NCI-H2227 treated with DMSO at 0.1 percent for 48 hours (cell line): ENCODE measurements at regions not wholly inside any gene's neighbourhood (a gene's known extent, or its start where the extent isn't known, plus 50 kb on each side); places are given as distances from the start of the nearest gene placed in this dataset.
"Not testable (repeated sequence)": the region's sequence is repeated elsewhere in the genome, so short reads cannot be mapped to it uniquely, and the experiment has no call there.

Source experiments
- DNase-seq: peaks from one replicate; lab custom pipeline; 2025; lab: John Stamatoyannopoulos, UW

DNA sequence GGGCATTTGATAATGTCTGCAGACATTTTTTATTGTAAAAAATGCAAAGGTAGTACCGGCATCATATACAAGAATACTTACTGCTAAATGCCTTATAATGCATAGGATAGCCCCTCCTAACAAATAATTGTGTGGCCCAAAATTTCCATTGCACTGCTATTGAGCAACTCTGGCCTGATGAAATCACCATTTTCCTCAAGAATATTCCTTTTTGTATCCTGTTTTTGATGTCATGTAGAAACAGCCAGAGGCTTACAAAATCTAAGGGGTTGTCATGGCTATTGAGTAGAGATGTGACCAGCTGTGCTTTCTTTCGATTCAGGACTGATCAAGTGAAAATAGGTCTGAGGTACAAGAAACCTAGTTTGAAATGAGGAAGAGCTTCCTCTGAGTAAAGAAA lies 854.3 kb downstream of the KCNA4 start:
- DNase-seq: no peak

GRCh38 chr11:29161191-29161590 lies 855.6 kb downstream of the KCNA4 start:
- no peak for DNase-seq

GRCh38 chr11:29159552-29160465 lies 857.0 kb downstream of the KCNA4 start:
- DNase-seq: no peak

DNA sequence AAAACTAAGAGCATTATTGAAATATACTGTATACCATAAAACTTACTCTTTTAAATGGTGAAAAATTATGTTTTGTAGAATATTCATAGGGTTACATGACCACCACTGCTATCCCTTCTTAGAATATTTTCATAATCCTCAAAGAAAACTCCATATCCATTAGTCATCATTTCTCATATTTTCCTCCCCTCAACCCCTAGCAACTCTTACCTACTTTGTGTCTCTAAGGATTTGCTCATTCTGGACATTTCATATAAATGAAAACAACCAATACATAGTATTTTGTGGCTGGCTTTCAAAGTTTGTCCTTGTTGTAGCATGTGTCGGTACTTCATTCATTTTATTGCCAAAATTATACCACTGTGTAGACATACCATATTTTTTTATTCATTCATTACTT lies 863.8 kb downstream of the KCNA4 start:
- no peak for DNase-seq

DNA sequence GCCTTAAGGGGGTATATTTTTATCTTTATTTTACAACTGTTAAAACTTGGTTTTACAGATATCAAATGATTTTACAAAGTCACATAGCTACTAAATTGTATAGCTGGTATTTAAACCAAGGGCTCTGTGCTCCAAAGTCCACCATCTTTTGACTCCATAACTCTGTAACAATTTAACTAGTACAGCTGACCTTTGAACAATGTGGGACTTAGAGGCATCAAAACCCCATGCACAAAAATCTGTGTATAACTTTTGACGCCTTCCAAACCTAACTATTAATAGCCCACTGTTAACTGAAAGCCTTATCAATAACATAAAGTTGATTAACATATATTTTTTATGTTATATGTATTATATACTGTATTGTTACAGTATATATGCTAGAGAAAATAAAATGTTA lies 874.3 kb downstream of the KCNA4 start:
- DNase-seq: not testable (repeated sequence)

GRCh38 chr11:29135504-29135903 lies 881.3 kb downstream of the KCNA4 start:
- DNase-seq: no peak

GRCh38 chr11:29131055-29131454 lies 885.8 kb downstream of the KCNA4 start:
- no peak for DNase-seq

DNA sequence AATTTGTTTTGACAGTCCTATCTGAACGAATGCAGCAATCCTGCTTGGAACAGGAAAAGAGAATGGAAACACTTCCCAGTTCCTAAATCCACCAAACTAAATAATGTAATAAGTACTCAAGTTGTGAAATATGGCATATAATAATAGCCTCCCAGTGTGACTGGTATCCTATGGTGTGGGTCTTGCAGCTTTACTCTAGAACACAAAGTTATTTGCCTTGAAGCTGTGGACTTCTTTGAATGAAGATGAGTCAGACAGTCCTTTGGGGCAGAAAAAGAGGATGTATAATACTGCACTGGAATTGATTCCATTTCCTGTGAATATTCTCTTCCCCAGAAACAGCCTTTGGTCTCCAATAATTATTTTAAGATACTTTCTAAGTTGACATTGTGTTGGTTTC lies 887.0 kb downstream of the KCNA4 start:
- DNase-seq: no peak

- DNase-seq: no peak
These were observed 889.4 kb downstream of the KCNA4 start for GRCh38 chr11:29127461-29127860.

GRCh38 chr11:29125606-29126005 lies 891.2 kb downstream of the KCNA4 start:
- DNase-seq: no peak

DNA sequence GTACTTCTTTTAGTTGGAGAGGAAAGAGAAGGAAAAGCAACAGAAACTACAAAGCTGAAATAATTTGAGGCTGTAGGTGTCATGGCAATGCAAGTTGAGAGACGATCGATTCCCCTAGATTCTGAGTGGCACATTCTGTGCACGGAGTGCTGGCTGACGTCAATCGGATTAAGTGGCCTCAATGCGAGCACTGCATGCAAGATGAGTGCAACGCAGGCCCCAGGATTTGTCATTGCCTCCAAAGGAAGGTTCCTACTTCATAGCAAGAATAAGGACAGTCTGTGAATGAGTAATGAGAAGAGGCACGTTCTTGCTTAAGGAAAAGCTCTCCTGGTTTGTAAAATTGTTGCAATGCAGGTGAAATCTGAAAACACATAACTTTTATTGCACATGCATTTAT lies 892.4 kb downstream of the KCNA4 start:
- DNase-seq: no peak

DNA sequence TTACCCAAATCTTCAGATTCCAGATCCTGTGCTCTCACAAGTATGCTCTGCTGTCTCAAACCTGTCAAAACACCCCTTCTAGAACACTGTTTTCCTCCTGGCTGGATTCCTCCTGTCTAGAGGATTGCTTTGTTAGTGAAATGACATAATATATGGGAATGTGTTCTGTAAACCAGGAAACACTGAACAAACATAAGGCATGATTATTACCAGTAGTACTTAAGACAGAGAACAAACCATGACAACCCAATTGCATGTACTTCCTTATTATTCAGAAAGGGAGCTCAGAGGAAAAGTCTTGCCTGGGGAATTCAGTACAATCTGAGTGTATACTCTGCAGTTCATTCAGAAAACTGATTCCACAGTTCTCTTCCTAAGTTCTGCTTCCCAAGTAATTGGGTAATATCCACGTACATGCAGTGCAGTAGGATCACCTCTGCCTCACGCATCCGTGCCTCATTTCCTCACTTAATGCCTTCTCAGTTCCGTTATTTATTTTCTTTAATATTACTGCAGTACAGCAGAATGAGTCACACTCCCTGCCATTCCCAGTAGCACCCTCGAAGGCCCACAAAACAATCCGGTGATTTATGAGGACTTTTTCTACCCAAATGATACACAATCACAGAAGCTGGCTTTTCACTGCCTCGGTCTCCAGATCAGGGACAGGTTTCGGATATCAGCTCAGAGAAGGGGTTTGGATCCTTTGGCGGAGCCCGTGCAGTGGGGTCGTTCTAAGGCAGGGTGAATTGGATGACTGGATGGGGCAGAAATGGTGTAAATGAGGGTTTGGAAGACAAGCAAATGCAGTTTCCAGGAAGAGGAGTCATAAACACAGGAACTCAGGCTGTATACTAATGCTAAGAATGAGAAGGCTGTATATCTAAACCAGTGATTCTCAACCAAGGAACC lies 896.9 kb downstream of the KCNA4 start:
- DNase-seq: no peak

GRCh38 chr11:29119116-29119515 lies 897.7 kb downstream of the KCNA4 start:
- DNase-seq: no peak

GRCh38 chr11:29100967-29101366 lies 915.9 kb downstream of the KCNA4 start:
- no peak for DNase-seq

- no peak for DNase-seq
These were observed 921.0 kb downstream of the KCNA4 start for GRCh38 chr11:29095821-29096220.

DNA sequence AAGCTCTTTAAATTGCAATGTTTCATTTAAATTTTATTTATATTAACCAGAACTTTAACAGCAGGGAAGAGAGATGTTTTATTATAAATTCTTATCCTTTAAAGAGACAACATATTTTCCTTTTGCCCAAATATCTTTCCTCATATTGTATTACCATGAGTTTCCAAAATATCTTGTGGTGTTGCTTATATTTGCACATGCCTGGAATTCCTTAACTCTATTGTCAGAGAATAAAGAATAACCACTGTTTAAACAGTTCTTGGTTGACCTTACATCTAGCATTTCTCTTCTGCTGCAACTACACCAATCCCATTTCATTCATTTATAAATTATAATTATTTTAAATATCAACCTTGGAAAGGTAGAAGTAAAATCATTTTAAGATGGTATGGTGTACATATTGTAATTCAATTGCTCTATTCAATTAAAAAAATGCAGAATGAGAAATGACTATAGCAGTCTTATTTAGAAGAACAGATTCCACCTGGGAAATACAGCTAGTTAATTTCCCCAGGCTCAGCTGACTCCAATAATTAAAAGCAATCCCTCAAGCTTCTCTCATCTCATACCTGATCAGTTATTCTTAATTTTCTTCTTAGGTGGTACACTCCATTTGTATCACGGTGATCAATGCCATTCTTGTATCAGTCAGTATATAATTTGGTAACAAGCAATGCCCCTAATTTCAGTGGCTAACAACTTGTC lies 923.3 kb downstream of the KCNA4 start:
- no peak for DNase-seq

- DNase-seq: no peak
These were observed 929.5 kb downstream of the KCNA4 start for GRCh38 chr11:29087200-29087812.

DNA sequence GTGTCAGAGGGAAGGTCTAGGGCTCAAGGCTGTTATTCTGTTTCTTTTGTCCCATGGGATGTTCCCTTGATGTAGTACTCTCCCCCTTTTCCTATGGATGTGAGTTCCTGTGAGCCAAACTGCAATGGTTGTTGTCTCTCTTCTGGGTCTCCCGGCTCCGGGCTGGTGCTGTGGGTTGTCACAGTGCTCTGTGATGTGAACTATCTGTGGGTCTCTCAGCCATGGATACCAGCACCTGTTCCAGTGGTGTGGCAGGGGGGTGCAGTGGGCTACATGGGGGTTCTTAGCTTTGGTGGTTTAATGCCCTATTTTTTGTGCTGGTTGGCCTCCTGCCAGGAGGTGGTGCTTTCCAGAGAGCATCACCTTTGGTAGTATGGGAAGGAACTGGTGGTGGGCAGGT lies 941.1 kb downstream of the KCNA4 start:
- no peak for DNase-seq

GRCh38 chr11:29063630-29064361 lies 953.0 kb downstream of the KCNA4 start:
- DNase-seq: no peak

- DNase-seq: no peak
These were observed 953.3 kb downstream of the METTL15 start for GRCh38 chr11:29061452-29061851.

DNA sequence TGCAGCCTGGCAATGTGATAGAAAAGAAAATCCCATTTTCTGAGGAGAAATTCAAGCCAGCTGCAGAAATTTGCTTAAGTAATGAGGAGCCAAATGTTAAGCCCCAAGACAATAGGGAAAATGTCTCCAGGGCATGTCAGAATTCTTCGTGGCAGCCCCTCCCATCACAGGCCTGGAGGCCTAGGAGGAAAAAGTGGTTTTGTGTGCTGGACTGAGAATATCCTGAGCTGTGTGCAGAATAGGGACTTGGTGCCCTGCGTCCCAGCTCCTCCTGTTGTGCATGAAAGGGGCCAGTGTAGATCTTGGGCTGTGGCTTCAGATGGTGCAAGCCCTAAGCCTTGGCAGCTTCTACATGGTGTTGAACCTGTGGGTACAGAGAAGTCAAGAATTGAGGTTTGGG lies 948.3 kb downstream of the METTL15 start:
- not testable (repeated sequence) for DNase-seq
